ENCODE measurements at regions not wholly inside any gene's neighbourhood (a gene's known extent, or its start where the extent isn't known, plus 50 kb on each side); places are given as distances from the start of the nearest gene placed in this dataset.
"Not testable (repeated sequence)": the region's sequence is repeated elsewhere in the genome, so short reads cannot be mapped to it uniquely, and the experiment has no call there.

DNA sequence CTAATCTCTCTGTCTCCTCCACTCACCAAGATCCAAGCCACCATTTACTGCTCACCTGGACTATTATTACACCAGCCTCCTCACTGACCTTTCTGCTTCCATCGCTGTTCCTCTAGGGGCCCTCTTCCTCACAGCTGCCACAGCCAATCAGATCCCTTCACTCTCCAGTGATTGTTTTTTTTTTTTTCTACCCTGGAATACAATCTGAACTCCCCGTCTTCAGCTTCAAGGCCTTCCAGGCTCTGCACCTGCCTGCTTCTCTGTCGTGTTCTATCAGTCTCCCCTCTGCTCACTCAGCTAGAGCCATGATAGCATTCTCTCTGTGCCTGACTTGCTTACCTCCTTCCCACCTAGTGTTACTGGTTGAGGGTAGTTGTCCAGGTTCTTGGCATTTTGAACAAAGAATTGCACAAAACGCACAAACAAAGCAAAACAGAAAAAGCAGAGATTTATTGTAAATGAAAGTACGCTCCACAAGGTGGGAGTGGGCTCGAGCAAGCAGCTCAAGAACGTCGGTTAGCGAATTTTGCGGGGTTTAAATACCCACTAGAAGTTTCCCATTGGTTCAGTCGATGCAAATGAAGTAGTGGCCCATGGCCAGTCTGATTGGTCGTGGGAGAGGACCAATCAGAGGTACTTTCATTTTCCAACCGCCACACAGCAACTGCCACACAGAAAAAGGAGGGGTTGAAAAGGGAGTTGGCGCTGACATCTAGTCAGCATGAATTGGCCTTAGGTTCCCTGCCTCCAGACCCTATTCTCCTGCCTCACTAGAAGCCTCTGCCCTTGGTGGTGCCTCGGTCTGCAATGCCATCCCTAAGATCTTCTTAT is 188.9 kb downstream of the TLE3 start:
- H3K9me3 ChIP-seq, result no peaks in the 10 kb centered on the region; the same call in none of the 2 replicates
- H3K4me3 ChIP-seq, result no peak overlapping the region
- no peak for DNase-seq
- H3K27me3 ChIP-seq, result no peaks in the 10 kb centered on the region
- no peaks in the 10 kb centered on the region for H3K36me3 ChIP-seq

DNA sequence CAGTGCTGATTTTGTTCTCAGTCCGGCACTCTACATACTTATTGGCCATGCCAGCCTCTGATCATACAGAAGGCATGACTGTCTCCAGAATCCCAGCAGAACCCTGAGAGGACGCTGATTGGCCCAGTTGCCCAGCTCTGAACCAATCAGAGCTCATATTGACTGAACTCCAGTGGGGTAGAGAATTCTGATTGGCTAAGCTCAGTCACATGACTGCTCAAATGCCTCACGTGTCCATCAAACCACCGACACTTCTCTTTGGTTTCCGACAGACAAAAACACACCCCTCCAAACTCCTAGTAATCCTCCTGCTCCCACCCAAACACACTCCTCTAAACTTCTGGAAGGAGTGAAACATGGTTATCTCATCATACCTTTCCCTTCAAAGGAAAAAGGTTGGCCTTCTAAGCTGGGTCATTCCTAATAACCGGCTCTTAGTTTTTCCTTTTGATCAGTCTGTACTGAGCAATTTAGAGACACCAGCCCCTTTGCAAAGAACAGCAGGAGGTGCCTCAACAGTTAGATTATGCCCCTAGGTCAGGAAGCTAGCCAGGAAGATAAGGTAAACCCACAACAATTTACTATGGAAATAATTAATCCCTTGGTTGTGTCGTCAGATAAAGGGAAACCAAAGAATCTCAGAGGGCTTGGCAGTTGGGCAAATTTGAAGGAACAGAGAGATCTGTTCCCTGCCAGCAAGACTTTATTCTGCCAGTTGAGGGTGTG is 187.8 kb downstream of the TLE3 start:
- H3K9me3 ChIP-seq, result no peaks in the 10 kb centered on the region; the same call in none of the 2 replicates
- no peak for DNase-seq
- no peak overlapping the region for H3K4me3 ChIP-seq
- H3K27me3 ChIP-seq, result no peaks in the 10 kb centered on the region
- no peaks in the 10 kb centered on the region for H3K36me3 ChIP-seq

DNA sequence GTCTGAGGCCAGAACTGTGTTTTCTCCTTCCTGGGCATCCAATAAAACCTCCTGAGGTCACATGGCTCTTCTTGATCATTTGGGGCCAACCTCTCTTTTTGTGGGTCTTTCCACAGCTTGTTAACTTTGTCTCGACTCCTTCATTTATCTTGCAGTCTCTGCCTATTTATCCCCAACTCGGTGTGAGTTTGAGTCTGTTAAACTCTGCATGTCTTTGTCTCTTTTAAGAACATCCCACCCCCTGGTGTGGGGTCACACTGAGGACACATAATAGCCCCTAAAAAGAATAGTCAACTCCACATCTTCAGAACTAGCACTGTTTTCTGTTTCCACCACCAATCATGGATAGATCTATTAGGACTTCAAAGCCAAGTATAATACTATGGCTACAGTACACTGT is 187.2 kb downstream of the TLE3 start:
- Histone ChIP-seq H3K36me3 (no peaks in the 10 kb centered on the region), H3K27me3 (no peaks in the 10 kb centered on the region), H3K9me3 (no peaks in the 10 kb centered on the region; the same call in none of the 2 replicates), H3K4me3 (no peak overlapping the region)
- no peak for DNase-seq

DNA sequence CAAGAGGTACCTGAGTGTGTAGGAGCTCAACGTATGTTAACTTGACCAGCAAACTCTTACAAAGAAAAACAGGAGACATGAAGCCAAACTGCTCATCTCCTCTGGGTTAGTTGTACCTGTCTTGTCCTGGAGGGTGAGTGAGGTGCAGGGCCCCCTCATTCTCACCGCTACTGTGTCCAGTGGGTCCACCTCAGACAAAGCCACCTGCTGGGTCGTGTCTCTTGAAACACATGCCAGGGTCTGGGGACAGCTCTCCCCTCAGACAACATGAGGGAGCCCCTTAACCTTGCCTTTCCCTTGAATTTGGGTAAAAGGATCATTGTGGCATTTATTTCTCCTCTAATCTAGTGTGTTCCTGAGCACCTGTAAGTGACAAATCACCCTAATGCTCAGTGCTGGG is 185.6 kb downstream of the TLE3 start:
- Histone ChIP-seq H3K9me3 (no peaks in the 10 kb centered on the region; the same call in none of the 2 replicates), H3K27me3 (no peaks in the 10 kb centered on the region), H3K4me3 (no peak overlapping the region), H3K36me3 (no peaks in the 10 kb centered on the region)
- no peak for DNase-seq

DNA sequence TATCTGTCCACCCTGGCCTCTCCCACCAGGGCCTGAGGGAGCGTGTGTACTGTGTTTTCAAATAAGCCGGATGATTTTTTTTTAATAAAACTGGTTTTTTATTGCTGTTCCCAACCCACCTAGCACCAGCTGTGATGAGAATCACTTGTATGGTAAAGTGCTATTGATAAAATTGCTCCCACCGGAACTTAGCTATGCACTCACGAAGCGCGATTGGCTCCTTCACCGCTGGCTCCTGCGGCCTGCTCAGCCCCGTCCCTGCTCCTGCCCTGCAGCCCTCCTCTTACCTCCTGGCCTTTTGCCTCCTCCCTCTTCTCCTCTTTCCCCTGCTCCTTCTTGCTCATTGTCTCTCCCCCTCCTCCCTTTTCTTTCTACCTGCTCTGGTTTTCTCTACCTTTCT is 183.7 kb downstream of the TLE3 start:
- Histone ChIP-seq H3K27me3 (0 out of 2 replicates have a peak, but pooled peaks cover 2% of the 10 kb centered on the region), H3K4me3 (no peak overlapping the region)

DNA sequence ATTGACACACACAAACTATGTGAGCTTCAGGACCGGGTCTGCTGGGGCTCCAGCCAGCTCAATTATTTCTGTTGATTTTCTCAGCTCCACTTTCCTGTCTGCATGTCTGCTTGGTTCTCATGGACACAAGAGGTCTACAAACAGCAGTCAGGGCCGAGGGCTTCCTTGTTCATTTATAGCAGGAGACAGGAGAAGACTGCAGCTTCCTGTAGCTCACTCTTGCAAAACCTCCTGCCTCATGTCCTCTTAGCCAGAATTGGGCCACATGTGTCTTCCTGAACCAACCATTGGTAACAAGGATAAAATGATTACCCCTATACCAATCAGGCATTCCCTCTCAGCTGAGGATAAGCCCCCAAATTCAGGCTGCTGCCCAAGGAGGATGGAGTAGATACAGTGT is 182.8 kb downstream of the TLE3 start:
- no peaks in the 10 kb centered on the region for H3K9me3 ChIP-seq
- no peak overlapping the region for H3K4me3 ChIP-seq
- H3K27me3 ChIP-seq, result 0 out of 2 replicates have a peak, but pooled peaks cover 2% of the 10 kb centered on the region
- H3K36me3 ChIP-seq, result no peaks in the 10 kb centered on the region
- DNase-seq, result no peak

More for the DNA sequence above, 183.7 kb downstream of the TLE3 start:
- Histone ChIP-seq H3K9me3 (no peaks in the 10 kb centered on the region; the same call in none of the 2 replicates), H3K36me3 (no peaks in the 10 kb centered on the region)
- no peak for DNase-seq

DNA sequence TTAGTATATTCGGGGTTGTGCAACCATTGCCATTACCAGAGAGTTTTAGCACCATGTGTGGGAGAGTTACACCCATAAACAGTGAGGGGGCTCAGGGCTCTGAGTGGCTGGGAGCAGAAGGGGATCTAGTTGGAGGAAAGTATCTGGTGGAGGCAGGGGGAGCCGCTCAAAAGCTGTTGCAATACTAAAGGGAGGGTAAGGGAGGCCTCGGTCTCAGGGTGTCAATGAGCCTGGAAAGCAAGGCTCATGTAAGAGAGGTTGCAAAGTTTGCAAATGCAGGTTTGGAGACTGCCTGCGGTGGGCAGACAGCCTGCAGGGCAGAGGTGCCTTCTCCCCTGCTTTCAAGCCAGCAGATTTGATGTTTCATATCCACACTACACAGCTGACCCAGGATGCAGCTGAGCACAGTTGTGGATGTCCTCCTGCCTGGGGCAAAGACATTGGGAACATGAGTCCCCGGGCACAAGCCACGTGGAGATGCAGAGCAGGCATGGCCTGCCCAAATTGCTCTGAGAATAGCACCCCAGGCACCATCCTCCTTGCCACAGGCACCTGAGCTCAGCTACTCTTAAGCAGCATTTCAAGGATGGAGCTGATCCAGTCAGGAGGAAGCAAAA is 181.4 kb downstream of the TLE3 start:
- no peak overlapping the region for H3K4me3 ChIP-seq
- DNase-seq, result no peak
- 0 out of 2 replicates have a peak, but pooled peaks cover 2% of the 10 kb centered on the region for H3K27me3 ChIP-seq
- no peaks in the 10 kb centered on the region for H3K9me3 ChIP-seq
- H3K36me3 ChIP-seq, result no peaks in the 10 kb centered on the region

DNA sequence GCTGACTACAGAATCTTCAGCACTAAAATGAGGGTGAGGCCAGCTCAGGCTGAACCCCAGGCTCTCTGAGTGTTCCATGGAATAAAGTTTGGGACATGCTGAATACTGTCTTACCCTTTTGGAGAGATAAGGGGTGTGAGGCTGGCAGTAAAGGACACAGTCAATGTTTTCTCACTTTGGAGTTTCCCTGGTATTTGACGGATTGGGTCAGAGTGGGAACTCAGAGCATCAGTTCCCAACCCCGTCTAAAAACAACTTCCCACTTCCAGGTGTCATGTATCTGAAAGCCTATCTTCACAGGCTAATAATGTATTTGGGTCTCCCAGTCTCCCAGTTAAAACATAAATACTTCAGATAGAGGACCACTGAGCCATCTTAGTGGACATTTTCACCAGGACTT is 180.7 kb downstream of the TLE3 start:
- Histone ChIP-seq H3K9me3 (no peaks in the 10 kb centered on the region), H3K36me3 (no peaks in the 10 kb centered on the region), H3K4me3 (no peak overlapping the region), H3K27me3 (0 out of 2 replicates have a peak, but pooled peaks cover 2% of the 10 kb centered on the region)
- no peak for DNase-seq

DNA sequence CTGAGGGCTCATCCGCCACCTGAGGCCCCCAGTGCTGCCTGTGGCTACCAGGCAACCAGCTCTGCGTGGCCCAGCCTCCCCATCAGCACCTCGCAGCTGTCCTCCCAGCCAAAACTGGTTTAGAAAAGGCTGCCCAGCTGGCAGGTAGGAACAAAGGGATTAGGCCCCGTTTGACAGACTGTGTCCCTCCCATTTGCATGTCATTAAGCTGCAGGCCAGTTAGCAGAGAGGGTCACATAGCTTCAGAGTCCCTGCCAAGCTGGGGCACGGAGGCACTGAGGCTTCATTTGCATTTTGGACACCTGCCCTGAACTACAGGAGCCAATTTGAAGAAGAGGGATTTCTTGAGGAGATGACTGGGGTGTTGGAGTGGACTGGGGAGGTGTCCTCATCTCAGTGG is 177.9 kb downstream of the TLE3 start:
- H3K4me3 ChIP-seq, result no peak overlapping the region
- H3K27me3 ChIP-seq, result peaks cover 5% of the 10 kb centered on the region; the same call in 1 of the 2 replicates
- DNase-seq, result no peak
- no peaks in the 10 kb centered on the region for H3K36me3 ChIP-seq
- H3K9me3 ChIP-seq, result peaks cover 13% of the 10 kb centered on the region

DNA sequence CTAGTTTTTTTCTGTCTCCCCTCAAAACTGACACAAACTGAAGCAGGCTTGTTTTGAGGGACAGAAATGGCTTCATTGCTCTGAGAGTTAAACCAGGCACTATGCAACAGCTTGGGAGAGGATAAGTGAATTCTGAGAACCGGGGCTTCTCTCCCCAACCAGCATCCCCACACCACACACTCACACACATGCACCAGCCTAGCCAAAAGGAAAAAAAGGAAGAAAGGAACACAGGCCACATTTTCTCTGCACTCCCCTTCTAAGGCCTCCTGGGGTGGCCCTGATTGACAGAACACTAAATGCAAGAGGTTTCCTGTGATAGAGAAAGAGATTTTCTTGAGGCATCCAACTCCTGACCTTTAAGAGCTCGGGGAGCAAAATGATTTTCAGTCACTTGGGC is 177.5 kb downstream of the TLE3 start:
- DNase-seq, result no peak
- Histone ChIP-seq H3K4me3 (no peak overlapping the region), H3K27me3 (peaks cover 5% of the 10 kb centered on the region; the same call in 1 of the 2 replicates), H3K9me3 (peaks cover 17% of the 10 kb centered on the region), H3K36me3 (no peaks in the 10 kb centered on the region)

DNA sequence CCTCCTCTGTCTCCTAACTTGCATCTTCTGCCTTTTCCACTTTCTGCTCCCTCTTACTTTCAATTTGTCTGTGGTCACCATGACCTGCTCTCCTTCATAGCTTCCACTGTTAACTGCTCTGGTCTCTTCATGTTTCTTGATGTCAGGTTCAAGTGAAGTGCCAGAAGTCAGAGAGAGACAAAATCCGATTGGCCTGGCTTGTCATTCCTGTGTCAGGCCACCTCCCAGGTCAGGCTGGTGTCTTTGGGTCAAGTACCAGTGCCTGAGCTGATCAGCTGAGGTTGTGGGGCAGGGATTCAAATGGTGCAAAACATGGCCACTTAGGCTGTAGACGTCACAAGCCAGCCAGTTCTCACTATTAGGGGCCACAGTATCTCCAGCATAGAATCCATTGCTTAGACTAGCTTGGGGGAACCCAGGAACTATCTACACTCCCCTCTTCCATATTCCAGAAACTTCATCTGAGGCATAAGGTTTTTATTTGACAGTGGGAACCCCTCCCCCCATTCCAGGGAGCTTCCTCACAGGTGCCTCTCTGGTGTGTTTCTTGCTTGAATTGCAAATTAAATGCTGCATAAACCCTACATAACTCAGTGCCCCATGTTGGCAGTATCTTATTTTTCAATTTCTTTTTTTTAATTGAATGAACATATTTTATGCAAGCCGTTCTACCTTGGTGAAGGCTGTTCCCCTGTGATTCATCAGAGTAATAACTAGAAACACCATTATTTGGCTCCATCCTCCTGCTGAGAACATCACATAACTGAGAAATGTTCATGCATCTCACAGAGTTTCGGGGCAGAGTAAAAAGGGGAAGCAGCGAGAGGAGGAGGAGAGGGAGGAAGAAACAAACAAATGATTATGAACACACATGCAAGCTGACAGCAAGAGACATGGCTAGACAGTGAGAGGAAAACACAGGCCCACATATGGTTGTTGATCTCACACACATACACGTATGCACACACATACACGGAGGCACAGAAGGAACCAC is 175.8 kb downstream of the TLE3 start:
- no peak for DNase-seq

DNA sequence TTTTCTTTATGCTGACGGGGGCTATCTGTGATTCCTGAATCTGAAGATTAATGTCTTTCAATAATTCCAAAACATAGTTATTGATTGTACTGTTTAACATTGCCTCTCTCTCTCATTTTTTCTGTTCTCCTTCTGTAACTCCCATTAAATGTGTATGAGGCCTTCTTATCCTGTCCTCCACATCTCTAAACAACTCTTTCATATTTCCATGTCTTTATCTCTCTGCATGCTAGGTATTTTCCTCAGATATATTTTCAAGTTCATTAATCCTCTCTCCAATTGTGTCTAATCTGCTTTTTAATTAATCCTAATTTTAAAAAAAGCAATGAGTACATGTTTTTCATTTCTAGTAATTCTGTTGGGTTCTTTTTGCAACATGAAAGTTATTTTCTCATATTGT is 173.2 kb downstream of the TLE3 start:
- Histone ChIP-seq H3K36me3 (no peaks in the 10 kb centered on the region), H3K4me3 (no peak overlapping the region), H3K9me3 (peaks cover 19% of the 10 kb centered on the region), H3K27me3 (peaks cover 2% of the 10 kb centered on the region; the same call in 1 of the 2 replicates)
- no peak for DNase-seq

More for the DNA sequence above, 175.8 kb downstream of the TLE3 start:
- H3K4me3 ChIP-seq, result no peak overlapping the region
- peaks cover 19% of the 10 kb centered on the region for H3K9me3 ChIP-seq
- H3K36me3 ChIP-seq, result no peaks in the 10 kb centered on the region
- peaks cover 5% of the 10 kb centered on the region; the same call in 1 of the 2 replicates for H3K27me3 ChIP-seq

DNA sequence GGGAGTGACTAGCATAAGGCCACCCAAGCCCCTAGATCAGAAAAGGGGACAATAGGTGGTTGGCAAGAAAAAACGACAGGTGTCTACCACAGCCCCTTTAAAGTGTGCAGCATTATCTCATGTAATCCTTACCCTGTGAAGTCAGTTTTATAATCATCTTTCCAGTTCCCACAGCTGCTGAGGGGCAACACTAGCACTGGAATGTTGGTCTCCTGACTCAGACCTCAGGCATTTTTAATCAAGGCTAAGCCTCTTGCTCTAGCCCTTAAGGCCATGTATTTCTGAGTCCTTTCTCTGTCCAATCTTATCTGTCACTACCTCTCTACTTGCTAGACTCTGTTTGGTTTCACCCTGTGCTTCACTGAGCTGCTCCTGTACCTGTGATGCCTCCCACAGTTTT is 171.7 kb downstream of the TLE3 start:
- no peak overlapping the region for H3K4me3 ChIP-seq
- no peaks in the 10 kb centered on the region for H3K36me3 ChIP-seq
- H3K27me3 ChIP-seq, result peaks cover 2% of the 10 kb centered on the region
- DNase-seq, result no peak
- H3K9me3 ChIP-seq, result peaks cover 19% of the 10 kb centered on the region

DNA sequence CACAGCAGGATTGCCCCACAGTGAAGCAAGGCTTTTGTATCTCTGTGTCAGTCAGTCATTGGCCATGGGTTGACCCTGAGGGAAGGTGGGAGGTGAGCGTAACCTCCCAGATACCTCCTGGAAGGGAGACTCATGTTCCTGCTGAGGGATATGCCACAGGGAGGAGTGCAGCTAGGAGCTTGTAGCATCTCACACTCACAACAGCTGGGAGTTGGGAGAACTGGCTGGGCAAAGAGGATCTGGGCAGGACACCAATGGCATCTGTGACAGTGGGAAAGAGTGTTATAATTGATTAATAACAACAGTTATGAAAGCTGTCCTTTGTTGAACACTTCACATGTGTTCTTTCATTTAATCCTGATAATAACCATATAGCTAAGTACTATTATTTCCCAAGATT is 171.0 kb downstream of the TLE3 start:
- H3K4me3 ChIP-seq, result no peak overlapping the region
- DNase-seq, result no peak
- no peaks in the 10 kb centered on the region for H3K36me3 ChIP-seq
- H3K9me3 ChIP-seq, result peaks cover 19% of the 10 kb centered on the region
- H3K27me3 ChIP-seq, result peaks cover 2% of the 10 kb centered on the region

DNA sequence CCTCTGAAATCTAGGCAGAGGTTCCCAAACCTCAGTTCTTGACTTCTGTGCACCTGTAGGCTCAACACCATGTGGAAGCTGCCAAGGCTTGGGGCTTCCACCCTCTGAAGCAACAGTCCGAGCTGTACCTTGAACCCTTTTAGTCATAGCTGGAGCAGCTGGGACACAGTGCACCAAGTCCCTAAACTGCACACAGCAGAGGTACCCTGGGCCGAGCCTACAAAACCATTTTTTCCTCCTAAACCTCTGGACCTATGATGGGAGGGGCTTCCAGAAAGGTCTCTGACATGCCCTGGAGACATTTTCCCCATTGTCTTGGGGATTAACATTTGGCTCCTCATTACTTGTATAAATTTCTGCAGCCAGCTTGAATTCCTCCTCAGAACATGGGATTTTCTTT is 168.8 kb downstream of the TLE3 start:
- H3K27me3 ChIP-seq, H3K36me3 ChIP-seq, H3K4me3 ChIP-seq, DNase-seq: not testable (repeated sequence)
- H3K9me3 ChIP-seq, result peaks cover 16% of the 10 kb centered on the region

Measured in MG63 (cell line).